Mesodermal cell (in vitro differentiated cells): ENCODE measurements at regions not wholly inside any gene's neighbourhood (a gene's known extent, or its start where the extent isn't known, plus 50 kb on each side); places are given as distances from the start of the nearest gene placed in this dataset.
"Not testable (repeated sequence)": the region's sequence is repeated elsewhere in the genome, so short reads cannot be mapped to it uniquely, and the experiment has no call there.

Source experiments
- H3K27ac ChIP-seq: 2 replicates; pipeline ENCODE4 v1.7.0; 2013; ENCODE audit warnings: mild to moderate bottlenecking, low read depth, low read length, moderate library complexity; ENCODE audit not compliant: severe bottlenecking
- H3K36me3 ChIP-seq: 2 replicates; pipeline ENCODE4 v1.7.1; 2013; ENCODE audit warnings: mild to moderate bottlenecking, low read length, moderate library complexity; ENCODE audit not compliant: control insufficient read depth, insufficient read depth
- H3K4me1 ChIP-seq: one replicate; pipeline ENCODE4 v1.7.1; 2013; ENCODE audit warnings: mild to moderate bottlenecking, low read length; ENCODE audit not compliant: insufficient read depth, control insufficient read depth, poor library complexity, severe bottlenecking
- H3K4me3 ChIP-seq: 2 replicates; pipeline ENCODE4 v1.7.0; 2013; ENCODE audit warnings: low read length, control low read depth, mild to moderate bottlenecking; ENCODE audit not compliant: insufficient read depth, poor library complexity, severe bottlenecking; ENCODE audit errors: extremely low read depth
- H3K9me3 ChIP-seq: 2 replicates; pipeline ENCODE4 v1.7.1; 2013; ENCODE audit warnings: mild to moderate bottlenecking, low read length, moderate library complexity; ENCODE audit not compliant: control insufficient read depth
- WGBS, 2 experiments: methylation state at CpG; one replicate each; pipeline ENCODE4 v1.1.5; 2013; ENCODE audit warnings: missing lambda C conversion rate in 2 of 2; ENCODE audit not compliant: insufficient coverage in 2 of 2; 5-methylcytosine and 5-hydroxymethylcytosine counted together

DNA sequence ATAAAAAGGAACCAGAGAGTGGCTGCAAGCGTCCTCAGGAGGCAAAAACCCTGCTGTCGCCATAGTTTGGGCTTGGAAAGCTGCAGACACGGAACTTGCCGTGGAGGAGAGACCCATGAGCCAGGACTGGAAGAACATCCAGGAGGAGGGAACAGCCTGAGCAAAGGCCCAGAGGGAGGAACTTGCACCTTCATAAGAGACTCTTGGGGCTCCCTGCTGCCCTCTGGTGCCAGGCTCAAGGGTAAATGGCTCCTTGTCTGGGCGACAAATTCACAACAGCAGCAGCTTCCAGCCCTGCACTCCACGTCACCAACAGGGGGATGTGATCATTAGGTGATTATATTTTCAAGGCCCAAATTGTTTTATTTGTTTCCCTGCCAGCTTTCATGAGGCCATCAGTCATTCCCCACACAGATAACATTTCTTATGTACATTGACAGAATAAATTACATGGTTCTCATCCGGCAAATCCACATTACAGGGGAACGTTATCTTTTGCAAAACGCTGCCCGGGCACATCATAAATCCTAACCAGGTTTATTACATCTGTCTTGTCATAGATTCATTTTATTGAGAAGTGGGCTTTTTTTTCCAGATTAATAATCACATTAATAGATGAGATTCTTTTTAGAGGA lies 143.0 kb upstream of the GRIK3 start:
- WGBS, 2 experiments, result 93 to 94% methylated on average over 5 of the region's 10 CpGs
- H3K9me3 ChIP-seq, result no peaks in the 10 kb centered on the region
- peaks cover 25% of the 10 kb centered on the region for H3K4me1 ChIP-seq
- H3K4me3 ChIP-seq, result no peak overlapping the region
- H3K36me3 ChIP-seq, result no peaks in the 10 kb centered on the region
- no peak overlapping the region for H3K27ac ChIP-seq

DNA sequence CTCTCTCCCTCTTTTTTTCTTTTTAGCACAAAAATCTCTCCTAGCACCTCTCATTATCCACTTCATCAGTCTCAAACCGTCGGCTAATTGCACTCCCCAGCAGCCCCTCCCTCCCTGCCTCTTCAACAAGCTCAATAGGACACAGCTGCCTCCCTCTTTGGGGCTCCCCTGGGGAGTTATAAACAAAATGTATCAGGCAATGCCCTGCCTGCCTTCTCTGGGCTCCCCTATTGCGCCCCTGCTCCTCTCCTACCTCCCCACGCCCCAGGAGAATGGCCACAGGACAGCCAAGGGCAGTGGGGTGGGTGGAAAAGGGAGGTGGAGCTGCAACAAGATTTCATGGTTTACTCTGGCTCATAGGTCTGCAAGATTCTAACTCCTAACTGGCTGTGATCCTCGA lies 147.1 kb upstream of the GRIK3 start:
- Histone ChIP-seq H3K4me3 (no peak overlapping the region), H3K27ac (no peak overlapping the region), H3K4me1 (peaks cover 1% of the 10 kb centered on the region), H3K9me3 (no peaks in the 10 kb centered on the region), H3K36me3 (no peaks in the 10 kb centered on the region)
- WGBS, 2 experiments, result 60 to 70% methylated on average over 3 of the region's 5 CpGs

DNA sequence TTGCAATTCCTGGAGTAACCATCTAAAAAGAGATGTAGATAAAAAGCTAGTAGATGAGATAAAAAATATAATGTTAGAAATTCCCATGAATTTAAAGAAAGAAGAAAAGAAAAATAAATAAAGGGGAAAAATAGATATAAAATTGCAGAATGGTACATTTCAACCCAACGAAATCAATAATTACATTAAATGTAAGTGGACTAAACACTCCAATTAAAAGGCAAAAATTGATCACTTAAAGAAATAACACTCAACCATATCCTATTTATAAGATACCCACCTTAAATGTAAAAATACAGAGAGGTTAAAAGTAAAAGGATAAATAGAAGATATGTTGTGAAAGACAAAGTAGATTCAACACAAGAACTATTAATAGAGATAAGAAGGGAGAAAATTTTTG lies 150.5 kb upstream of the GRIK3 start:
- Histone ChIP-seq H3K27ac (no peak overlapping the region), H3K4me1 (peaks cover 10% of the 10 kb centered on the region), H3K9me3 (no peaks in the 10 kb centered on the region), H3K36me3 (no peaks in the 10 kb centered on the region), H3K4me3 (no peak overlapping the region)
- WGBS, 2 experiments, result no CpG with 5 or more reads among the region's 1 CpG

GRCh38 chr1:37186246-37186756 lies 152.0 kb upstream of the GRIK3 start:
- WGBS, 2 experiments, result 100% methylated on average over 1 of the region's 1 CpG; no CpG with 5 or more reads in 1 of the 2 experiments
- Histone ChIP-seq H3K9me3 (no peaks in the 10 kb centered on the region), H3K4me1 (peaks cover 10% of the 10 kb centered on the region), H3K36me3 (no peaks in the 10 kb centered on the region), H3K4me3 (no peak overlapping the region), H3K27ac (no peak overlapping the region)

- Histone ChIP-seq H3K9me3 (no peaks in the 10 kb centered on the region), H3K4me3 (no peak overlapping the region), H3K4me1 (peaks cover 10% of the 10 kb centered on the region), H3K27ac (no peak overlapping the region), H3K36me3 (no peaks in the 10 kb centered on the region)
- 29 to 71% methylated on average over 1 of the region's 3 CpGs for WGBS, 2 experiments
These were observed 154.8 kb upstream of the GRIK3 start for GRCh38 chr1:37189111-37189510.

DNA sequence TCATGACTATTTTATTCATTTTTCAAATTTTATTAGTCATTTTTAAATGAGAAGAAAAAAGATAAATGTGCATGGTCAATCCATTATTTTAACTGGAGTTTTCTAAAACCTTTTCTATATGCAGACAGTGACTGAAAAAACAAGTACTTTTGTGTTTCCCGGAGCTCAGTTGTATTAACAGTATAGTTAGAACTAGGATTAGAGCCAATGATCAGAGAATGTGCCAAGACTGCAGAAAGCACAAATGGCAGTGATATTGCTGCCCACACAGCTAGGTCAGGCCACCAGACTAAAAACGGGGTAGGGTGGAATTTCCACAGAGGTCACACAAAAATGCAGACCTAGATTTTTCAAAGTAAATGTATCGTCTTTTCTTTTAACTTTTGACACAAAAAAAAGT lies 163.1 kb upstream of the GRIK3 start:
- Histone ChIP-seq H3K4me1 (no peaks in the 10 kb centered on the region), H3K27ac (no peak overlapping the region), H3K4me3 (no peak overlapping the region), H3K9me3 (no peaks in the 10 kb centered on the region), H3K36me3 (no peaks in the 10 kb centered on the region)
- WGBS, 2 experiments, result 78 to 82% methylated on average over 2 to 3 of the region's 3 CpGs

GRCh38 chr1:37214305-37214704 lies 180.0 kb upstream of the GRIK3 start:
- H3K36me3 ChIP-seq, H3K4me1 ChIP-seq, H3K27ac ChIP-seq, H3K9me3 ChIP-seq, H3K4me3 ChIP-seq: not testable (repeated sequence)
- WGBS, 2 experiments, result 55 to 64% methylated on average over 4 to 5 of the region's 5 CpGs

DNA sequence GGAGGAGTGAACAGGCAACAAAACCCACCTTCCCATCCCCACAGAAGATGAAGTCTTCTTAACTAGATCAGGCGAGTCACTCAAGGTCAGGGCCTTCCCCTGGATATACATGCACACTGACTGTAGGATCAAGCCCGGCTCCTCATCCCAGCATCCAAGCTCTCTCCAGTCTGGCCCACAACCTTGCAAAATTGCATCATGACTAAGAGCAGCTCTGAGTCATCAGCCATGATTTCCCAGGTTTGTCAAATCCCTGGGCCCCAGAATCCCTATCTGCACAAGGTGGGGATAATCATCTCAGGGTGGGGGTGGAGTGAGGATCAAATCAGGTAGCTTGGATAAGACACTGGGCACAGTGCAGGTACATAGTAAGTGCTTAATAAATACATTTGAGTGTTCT lies 199.3 kb upstream of the GRIK3 start:
- Histone ChIP-seq H3K27ac (no peak overlapping the region), H3K36me3 (no peaks in the 10 kb centered on the region)
- WGBS, 2 experiments, result 80 to 100% methylated on average over 1 to 2 of the region's 2 CpGs

DNA sequence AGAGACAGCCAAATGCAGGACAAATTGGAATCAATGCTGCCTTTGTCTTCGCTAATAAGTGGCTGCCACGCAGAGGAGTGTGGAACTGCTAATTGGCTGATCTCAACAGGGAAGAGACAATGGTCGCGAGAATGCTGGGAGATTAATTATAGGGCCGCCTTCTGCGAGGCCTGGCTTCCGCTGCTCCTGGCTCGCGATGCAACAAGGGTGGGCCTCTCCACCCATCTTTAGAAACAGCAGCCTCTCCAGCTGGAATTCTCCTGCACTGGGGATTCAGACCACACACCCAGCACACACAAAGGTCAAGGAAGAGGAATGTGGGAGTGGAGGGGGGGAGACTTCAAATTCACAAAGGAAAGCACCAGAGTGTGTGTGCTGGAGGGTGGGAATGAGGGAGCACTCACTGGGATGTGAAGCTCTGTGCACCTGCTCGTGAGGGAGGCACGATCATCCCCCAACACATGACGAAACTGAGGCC lies 200.7 kb upstream of the GRIK3 start:
- Histone ChIP-seq H3K9me3 (no peaks in the 10 kb centered on the region), H3K4me3 (no peak overlapping the region), H3K4me1 (peaks cover 16% of the 10 kb centered on the region), H3K27ac (no peak overlapping the region), H3K36me3 (no peaks in the 10 kb centered on the region)
- 24 to 38% methylated on average over 8 to 9 of the region's 12 CpGs for WGBS, 2 experiments

More for the DNA sequence above, 199.3 kb upstream of the GRIK3 start:
- no peak overlapping the region for H3K4me3 ChIP-seq
- H3K9me3 ChIP-seq, result no peaks in the 10 kb centered on the region
- peaks cover 13% of the 10 kb centered on the region for H3K4me1 ChIP-seq

- H3K4me3 ChIP-seq, result no peak overlapping the region
- H3K36me3 ChIP-seq, result no peaks in the 10 kb centered on the region
- H3K27ac ChIP-seq, result no peak overlapping the region
- peaks cover 23% of the 10 kb centered on the region for H3K4me1 ChIP-seq
- WGBS, 2 experiments, result 33 to 63% methylated on average over 1 of the region's 2 CpGs
- no peaks in the 10 kb centered on the region for H3K9me3 ChIP-seq
These were observed 203.6 kb upstream of the GRIK3 start for GRCh38 chr1:37237948-37238347.
